Left ventricle myocardium inferior (tissue), 1 donor: ENCODE measurements at regions not wholly inside any gene's neighbourhood (a gene's known extent, or its start where the extent isn't known, plus 50 kb on each side); places are given as distances from the start of the nearest gene placed in this dataset.
"Not testable (repeated sequence)": the region's sequence is repeated elsewhere in the genome, so short reads cannot be mapped to it uniquely, and the experiment has no call there.

Source experiments
- DNase-seq: peaks from one replicate; pipeline ENCODE4 v3.0.0-alpha.2; 2020
- H3K27ac ChIP-seq: fragments of 200-600 bp; replicated peaks from 2 replicates; pipeline ENCODE4 v1.8.0; 2021
- H3K27me3 ChIP-seq: fragments of 200-600 bp; 2 replicates; pipeline ENCODE4 v1.8.0; 2021; ENCODE audit warnings: low read depth
- H3K36me3 ChIP-seq: fragments of 200-600 bp; 2 replicates; pipeline ENCODE4 v1.8.0; 2021
- H3K4me1 ChIP-seq: fragments of 200-600 bp; 2 replicates; pipeline ENCODE4 v1.8.0; 2021
- H3K4me3 ChIP-seq: fragments of 200-600 bp; 2 replicates; pipeline ENCODE4 v1.8.0; 2021; ENCODE audit warnings: mild to moderate bottlenecking, moderate library complexity
- H3K9me3 ChIP-seq: fragments of 200-600 bp; replicated peaks from 2 replicates; pipeline ENCODE4 v1.8.0; 2021
- intact Hi-C: fragments of 100-400 bp; cut with micrococcal nuclease; formaldehyde crosslinking; loops from one replicate; pipeline ENCODE4 v1.11.0; 2022
- donor health status: DM: no; HTN: yes; CAD: no; lungs with severe emphysema.

- H3K27ac ChIP-seq, H3K9me3 ChIP-seq, H3K36me3 ChIP-seq, H3K4me3 ChIP-seq, H3K27me3 ChIP-seq, intact Hi-C loops, DNase-seq, H3K4me1 ChIP-seq: not testable (repeated sequence)
Measured at GRCh38 chr2:111338474-111338873, 217.8 kb downstream of the BCL2L11 start.

DNA sequence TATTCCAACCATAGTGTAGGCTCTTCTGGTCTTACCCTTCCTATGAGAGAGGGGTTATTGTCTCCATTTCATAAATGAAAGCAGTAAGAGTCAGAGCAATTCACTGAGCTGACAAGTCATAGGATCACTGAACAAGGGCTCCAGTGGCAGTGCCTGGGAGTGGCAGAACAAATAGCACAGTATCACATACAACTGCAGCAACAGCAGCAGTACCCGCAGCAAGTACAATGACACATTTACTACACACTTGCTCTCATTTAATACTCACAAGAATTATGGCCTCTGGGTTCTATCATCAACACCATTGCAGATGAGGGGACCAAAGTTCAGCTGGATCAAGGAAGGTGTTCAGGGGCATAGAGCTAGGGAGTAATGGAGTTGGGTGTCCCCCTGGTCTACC, 218.8 kb downstream of the BCL2L11 start:
- H3K4me3 ChIP-seq, H3K36me3 ChIP-seq, H3K27ac ChIP-seq, intact Hi-C loops, H3K27me3 ChIP-seq, H3K4me1 ChIP-seq, DNase-seq, H3K9me3 ChIP-seq: not testable (repeated sequence)

DNA sequence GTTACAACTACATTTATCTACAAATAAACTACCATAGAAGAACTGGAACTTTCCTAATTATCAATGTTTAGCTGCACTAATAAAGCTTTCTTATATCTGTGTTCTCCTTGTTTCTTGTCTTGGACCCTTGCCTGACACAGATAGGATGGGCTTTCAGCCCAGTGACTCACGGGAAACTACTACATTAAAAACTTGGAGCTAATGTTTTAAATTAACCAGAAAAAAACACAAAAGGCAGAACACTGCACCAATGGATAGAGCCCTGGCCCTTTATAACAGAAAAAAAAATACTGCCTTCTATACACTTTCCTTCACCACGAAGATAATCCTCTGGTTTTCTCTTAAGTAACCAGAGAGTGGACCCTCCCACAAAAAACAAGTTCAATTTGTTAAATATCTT, 223.9 kb downstream of the BCL2L11 start:
- H3K9me3 ChIP-seq, H3K4me3 ChIP-seq, DNase-seq, H3K36me3 ChIP-seq, H3K4me1 ChIP-seq, intact Hi-C loops, H3K27me3 ChIP-seq, H3K27ac ChIP-seq: not testable (repeated sequence)

DNA sequence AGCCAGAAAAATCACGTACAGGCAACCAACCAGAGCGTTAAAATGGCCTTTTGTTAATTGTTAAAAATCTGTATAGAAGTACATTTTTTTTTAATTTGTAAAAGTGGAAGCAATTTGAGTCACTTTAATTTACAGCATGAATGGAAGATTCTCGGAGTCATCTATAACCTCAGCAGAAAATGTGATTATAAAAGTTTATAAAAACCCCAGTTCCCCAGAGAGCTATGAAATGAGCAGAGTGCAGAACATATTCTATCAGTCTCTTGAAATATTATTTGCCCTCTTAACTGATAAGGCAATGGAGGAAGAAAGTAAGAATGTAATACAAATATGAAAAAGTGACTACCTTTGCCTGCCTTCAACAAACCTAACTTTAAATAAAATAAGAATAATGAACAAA, 224.7 kb downstream of the BCL2L11 start:
- H3K36me3 ChIP-seq, H3K4me3 ChIP-seq, H3K27me3 ChIP-seq, H3K27ac ChIP-seq, DNase-seq, intact Hi-C loops, H3K4me1 ChIP-seq, H3K9me3 ChIP-seq: not testable (repeated sequence)

GRCh38 chr2:111346018-111346930, 225.6 kb downstream of the BCL2L11 start:
- peak; percentile 69 for DNase-seq
- H3K27me3 ChIP-seq, intact Hi-C loops, H3K9me3 ChIP-seq, H3K36me3 ChIP-seq, H3K4me3 ChIP-seq, H3K4me1 ChIP-seq: not testable (repeated sequence)
- peak overlapping the region; percentile 66 for H3K27ac ChIP-seq

DNA sequence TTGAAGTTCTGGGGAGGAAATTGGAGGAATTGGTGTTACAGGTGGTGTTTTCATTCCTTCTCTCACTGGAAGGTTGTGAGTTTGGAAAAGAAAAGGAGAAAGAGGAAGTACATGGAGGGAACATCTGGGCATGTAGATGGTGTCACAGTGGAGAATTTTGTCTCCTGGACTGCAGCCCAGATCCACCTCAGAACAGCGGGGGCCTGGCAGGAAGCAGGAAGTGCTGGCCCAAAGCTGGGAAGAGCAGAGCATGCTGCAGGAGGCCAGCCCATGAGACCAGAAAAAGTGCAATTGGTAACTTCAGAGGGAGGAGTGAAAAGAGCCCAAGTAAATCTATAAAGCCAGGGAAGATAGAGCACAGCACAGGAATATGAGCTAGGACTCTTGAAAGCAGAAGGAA, 227.0 kb downstream of the BCL2L11 start:
- H3K27me3 ChIP-seq, intact Hi-C loops, DNase-seq, H3K9me3 ChIP-seq, H3K36me3 ChIP-seq, H3K4me1 ChIP-seq, H3K4me3 ChIP-seq, H3K27ac ChIP-seq: not testable (repeated sequence)

DNA sequence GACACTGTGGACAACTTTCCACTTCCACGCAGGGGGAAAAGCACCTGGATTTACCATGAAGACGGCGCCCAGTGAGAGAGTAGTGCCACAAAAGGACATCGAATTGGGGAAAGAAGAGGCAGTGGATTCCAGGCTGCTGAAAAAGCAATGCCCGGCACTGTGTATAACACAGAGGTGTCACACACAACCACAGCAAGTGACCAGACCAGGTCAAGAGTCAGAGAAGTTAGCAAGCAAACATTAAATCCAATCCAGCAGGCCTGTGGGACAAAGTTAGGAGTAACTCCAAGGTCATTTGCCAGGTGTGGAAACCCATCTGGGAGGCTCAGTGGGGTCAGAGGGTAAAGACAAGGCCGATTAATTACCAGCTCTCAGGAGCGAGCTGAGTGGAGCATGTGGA, 227.6 kb downstream of the BCL2L11 start:
- H3K36me3 ChIP-seq, intact Hi-C loops, H3K27me3 ChIP-seq, H3K9me3 ChIP-seq, H3K27ac ChIP-seq, H3K4me1 ChIP-seq, DNase-seq, H3K4me3 ChIP-seq: not testable (repeated sequence)

DNA sequence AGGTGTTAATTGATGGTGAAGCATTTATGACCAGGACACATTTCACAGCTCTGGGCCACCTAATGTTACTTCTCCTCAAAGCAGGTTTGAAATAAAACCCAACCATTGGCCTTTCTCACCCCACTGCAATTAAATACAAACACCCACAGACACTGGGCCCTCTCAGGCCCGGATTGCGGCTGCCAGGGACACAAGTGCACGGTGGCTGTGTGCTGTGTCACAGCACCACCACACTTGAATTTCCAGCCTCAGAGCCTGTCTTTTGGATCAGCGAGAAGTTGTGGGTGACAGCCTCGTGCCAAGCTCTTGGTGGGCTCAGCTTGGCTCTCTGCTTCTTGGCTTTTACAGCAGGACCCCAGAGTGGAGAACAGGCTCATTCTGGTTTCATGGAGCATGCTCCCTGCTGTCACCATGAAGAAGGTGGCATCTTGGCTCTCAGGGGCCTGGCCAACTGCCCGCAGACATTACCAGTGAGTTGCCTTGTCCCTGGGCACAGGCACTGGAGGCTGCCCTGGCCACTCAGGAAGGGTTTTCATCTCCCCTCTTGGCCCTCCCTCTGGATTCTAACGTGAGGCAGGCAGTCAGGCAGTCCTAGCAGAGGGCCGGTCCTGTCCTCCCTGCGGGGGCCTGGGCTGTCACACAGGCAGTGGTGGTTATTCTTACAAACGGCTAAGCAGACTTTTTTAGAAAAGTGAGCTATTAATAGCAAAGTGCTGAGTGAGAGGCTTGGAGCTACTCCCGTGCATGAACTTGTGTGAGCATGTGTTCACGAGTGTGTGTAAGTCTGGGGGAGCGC, 234.5 kb downstream of the BCL2L11 start:
- H3K27me3 ChIP-seq, intact Hi-C loops, H3K9me3 ChIP-seq, H3K36me3 ChIP-seq, H3K4me3 ChIP-seq: not testable (repeated sequence)
- peaks cover 16% of the 10 kb centered on the region for H3K4me1 ChIP-seq
- peak; percentile 46 for DNase-seq
- H3K27ac ChIP-seq = peak overlapping the region; percentile 79

DNA sequence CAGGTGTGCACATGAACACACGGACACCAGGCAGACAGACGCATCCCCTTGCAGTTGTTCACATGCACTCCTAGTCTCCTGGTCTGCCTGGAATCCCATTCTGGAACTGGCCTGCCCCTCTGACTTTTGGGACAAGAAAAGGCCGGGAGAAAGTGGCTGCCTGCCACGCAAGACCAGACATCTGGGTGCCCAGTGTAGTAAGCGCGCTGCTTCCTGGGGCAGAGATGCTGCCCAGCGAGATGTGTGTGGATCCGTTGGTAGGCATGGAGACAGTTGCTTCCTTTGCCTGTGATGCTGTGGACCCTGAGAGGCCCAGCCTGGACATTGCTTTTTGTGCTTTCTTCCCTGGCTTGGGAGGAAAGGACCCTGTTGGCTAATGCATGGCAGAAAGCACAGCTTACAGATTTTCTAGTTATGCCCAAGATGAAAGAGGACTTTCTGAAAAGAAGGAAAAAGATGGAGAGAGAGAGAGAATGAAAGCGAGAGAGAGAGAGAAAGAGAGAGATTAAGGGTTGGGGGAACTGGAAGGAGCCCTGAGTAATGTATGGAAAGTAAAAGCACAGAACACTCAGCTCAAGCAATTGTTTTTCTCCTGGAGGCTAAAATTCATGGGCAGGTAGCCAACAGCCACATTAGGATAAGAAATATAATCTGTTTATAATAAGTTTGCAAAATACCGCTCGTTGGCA, 235.3 kb downstream of the BCL2L11 start:
- peak overlapping the region; percentile 79 for H3K27ac ChIP-seq
- H3K4me3 ChIP-seq, H3K36me3 ChIP-seq, DNase-seq, H3K27me3 ChIP-seq, H3K9me3 ChIP-seq, intact Hi-C loops: not testable (repeated sequence)
- H3K4me1 ChIP-seq = peaks cover 16% of the 10 kb centered on the region

GRCh38 chr2:111356512-111357031, 235.9 kb downstream of the BCL2L11 start:
- Histone ChIP-seq H3K4me1 (peaks cover 16% of the 10 kb centered on the region), H3K27ac (peak overlapping the region; percentile 38)
- H3K9me3 ChIP-seq, H3K4me3 ChIP-seq, intact Hi-C loops, H3K27me3 ChIP-seq, H3K36me3 ChIP-seq: not testable (repeated sequence)
- DNase-seq = peak; percentile 80

- H3K4me1 ChIP-seq, H3K27me3 ChIP-seq, intact Hi-C loops, H3K36me3 ChIP-seq, H3K27ac ChIP-seq, H3K9me3 ChIP-seq: not testable (repeated sequence)
- peak overlapping the region; percentile 56 for H3K4me3 ChIP-seq
- peak; percentile 22 for DNase-seq
Measured at GRCh38 chr2:111365986-111366640, 245.4 kb downstream of the BCL2L11 start.

- H3K27me3 ChIP-seq, H3K36me3 ChIP-seq, H3K9me3 ChIP-seq, intact Hi-C loops, DNase-seq, H3K4me1 ChIP-seq, H3K27ac ChIP-seq: not testable (repeated sequence)
- H3K4me3 ChIP-seq = peak overlapping the region; percentile 56
Measured at GRCh38 chr2:111366641-111367029, 245.9 kb downstream of the BCL2L11 start.

DNA sequence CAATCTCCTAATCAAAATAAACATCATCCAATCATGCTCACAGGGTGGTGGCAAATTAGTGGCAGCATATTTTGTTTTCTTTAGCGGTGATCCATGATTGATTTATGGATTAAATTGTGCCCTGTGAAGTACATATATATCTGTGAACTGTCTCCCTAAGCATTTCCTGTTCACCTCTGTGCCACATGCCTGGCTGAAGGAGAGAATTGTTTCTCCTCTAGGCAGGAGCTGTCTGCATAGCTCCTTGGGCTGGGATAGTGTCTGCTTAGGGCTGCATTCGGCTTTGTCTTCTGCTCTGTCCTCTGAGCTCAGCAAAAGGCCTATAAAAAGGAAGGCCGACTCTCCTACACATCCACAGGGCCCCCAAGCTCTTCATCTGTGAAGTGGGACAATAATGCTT, 246.4 kb downstream of the BCL2L11 start:
- H3K4me1 ChIP-seq = not testable (repeated sequence)

More for the DNA sequence above, 246.4 kb downstream of the BCL2L11 start:
- H3K9me3 ChIP-seq, DNase-seq, intact Hi-C loops, H3K4me3 ChIP-seq, H3K27ac ChIP-seq, H3K27me3 ChIP-seq, H3K36me3 ChIP-seq: not testable (repeated sequence)
